Chondrocyte (in vitro differentiated cells): ENCODE measurements at regions not wholly inside any gene's neighbourhood (a gene's known extent, or its start where the extent isn't known, plus 50 kb on each side); places are given as distances from the start of the nearest gene placed in this dataset.

Experiments
- DNase-seq: peaks from one replicate; pipeline ENCODE4 v3.0.0; 2021; ENCODE audit warnings: mixed read lengths, low spot score
- H3K27ac Mint-ChIP-seq: one replicate; pipeline ENCODE4 v1.8.0; 2021; ENCODE audit warnings: mild to moderate bottlenecking, moderate library complexity, mixed read lengths; ENCODE audit not compliant: unreplicated experiment
- H3K27me3 Mint-ChIP-seq: 2 replicates; pipeline ENCODE4 v1.8.0; 2021; ENCODE audit warnings: low read depth, mixed read lengths
- H3K36me3 Mint-ChIP-seq: 2 replicates; pipeline ENCODE4 v1.8.0; 2021; ENCODE audit warnings: low read depth, mixed read lengths
- H3K4me1 Mint-ChIP-seq: 2 replicates; pipeline ENCODE4 v1.8.0; 2021; ENCODE audit warnings: low read depth, mild to moderate bottlenecking, mixed read lengths
- H3K4me3 Mint-ChIP-seq: one replicate; pipeline ENCODE4 v1.8.0; 2021; ENCODE audit warnings: mild to moderate bottlenecking, moderate library complexity, mixed read lengths; ENCODE audit not compliant: unreplicated experiment
- H3K9me3 Mint-ChIP-seq: 2 replicates; pipeline ENCODE4 v1.8.0; 2021; ENCODE audit warnings: low read depth, mixed read lengths
- CTCF ChIP-seq: fragments of 200-600 bp; sonication (generic); IDR thresholded peaks from 2 replicates; pipeline ENCODE4 v1.5.0; 2021; ENCODE audit warnings: antibody characterized with exemption, mild to moderate bottlenecking, moderate library complexity

DNA sequence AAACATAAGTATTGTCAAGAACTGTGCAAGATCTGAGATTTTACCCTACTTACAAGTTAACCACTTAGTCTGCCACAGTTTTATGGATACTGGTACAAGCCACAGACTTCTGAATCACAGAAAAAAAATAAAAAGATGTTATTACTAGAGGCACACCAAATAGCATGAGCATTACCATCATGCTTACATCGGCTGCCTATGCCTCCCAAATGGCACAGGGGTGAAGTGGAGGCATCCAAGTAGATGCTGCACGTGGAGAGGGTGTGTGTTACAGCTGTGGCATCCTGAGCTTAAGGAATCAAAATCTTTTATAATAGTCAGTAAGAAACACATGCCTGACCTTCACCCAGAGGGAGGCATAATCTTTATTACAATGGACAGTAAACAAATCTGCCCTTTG, 207.8 kb downstream of the TFEC start:
- H3K27ac Mint-ChIP-seq, result no peak overlapping the region
- no peaks in the 10 kb centered on the region for H3K27me3 Mint-ChIP-seq
- H3K36me3 Mint-ChIP-seq, result no peaks in the 10 kb centered on the region
- peaks cover 2% of the 10 kb centered on the region for H3K9me3 Mint-ChIP-seq
- peaks cover 16% of the 10 kb centered on the region for H3K4me1 Mint-ChIP-seq
- no peak overlapping the region for H3K4me3 Mint-ChIP-seq
- DNase-seq, result no peak
- no peak for TF ChIP-seq CTCF

- no peak overlapping the region for H3K4me3 Mint-ChIP-seq
- DNase-seq, result no peak
- TF ChIP-seq CTCF, result no peak
- H3K27ac Mint-ChIP-seq, result peak overlapping the region; percentile 24
- no peaks in the 10 kb centered on the region for H3K27me3 Mint-ChIP-seq
- H3K4me1 Mint-ChIP-seq, result peaks cover 16% of the 10 kb centered on the region
- peaks cover 2% of the 10 kb centered on the region for H3K9me3 Mint-ChIP-seq
- no peaks in the 10 kb centered on the region for H3K36me3 Mint-ChIP-seq
Measured at GRCh38 chr7:115822380-115822779, 208.2 kb downstream of the TFEC start.

DNA sequence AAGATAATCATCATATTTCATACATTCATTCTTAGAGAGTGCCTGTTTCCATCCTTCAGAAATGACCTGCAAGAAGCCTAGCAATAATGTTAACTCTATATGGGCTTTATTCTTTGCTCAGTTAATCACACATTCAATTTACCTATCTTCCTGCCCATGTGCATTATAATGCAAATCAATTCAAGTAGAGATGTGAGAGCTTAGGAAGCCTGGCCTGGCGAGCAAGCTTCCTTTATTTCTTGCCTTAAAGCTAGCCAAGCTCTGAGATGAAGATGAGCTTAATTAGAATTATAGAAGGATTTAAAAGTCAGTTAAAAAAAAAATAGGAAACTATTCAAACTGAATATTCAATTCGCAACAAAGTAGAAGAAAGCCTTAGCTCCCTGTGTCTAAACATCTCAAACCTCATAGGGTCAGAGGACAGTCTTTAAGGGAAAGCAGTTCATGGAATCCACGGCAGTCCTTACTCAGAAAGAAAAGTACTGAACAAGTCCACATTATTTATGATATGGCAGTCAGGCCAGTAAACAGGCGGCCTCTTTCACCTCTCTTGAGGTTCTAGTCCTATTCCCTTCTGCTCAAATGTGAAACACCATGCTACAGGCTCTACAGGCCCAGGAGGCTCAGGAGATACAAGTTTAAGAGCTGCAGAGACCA, 214.1 kb downstream of the TFEC start:
- peaks cover 6% of the 10 kb centered on the region for H3K27me3 Mint-ChIP-seq
- TF ChIP-seq CTCF, result no peak
- peaks cover 4% of the 10 kb centered on the region for H3K4me1 Mint-ChIP-seq
- H3K4me3 Mint-ChIP-seq, result no peak overlapping the region
- H3K9me3 Mint-ChIP-seq, result no peaks in the 10 kb centered on the region
- H3K27ac Mint-ChIP-seq, result no peak overlapping the region
- H3K36me3 Mint-ChIP-seq, result no peaks in the 10 kb centered on the region
- no peak for DNase-seq

DNA sequence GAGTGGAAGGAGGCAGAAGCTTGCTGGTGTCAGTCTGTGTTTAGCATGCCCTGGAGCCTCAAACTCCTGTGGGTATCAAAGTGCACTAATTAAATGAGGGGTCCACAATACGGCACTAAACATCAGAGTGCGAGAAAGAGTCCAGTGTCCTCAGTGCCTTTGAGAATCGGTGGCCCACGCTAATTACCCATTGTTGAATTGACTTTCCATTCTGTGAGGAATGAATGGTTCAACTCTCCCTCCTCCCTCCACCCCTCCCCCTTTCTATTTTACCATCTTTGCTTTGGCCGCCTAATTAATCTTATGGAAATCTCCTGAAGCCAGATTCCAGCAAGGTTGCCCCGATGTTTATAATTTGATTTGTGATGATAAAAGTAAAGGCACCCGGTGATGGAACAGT, 217.8 kb downstream of the TFEC start:
- no peaks in the 10 kb centered on the region for H3K9me3 Mint-ChIP-seq
- H3K4me1 Mint-ChIP-seq, result no peaks in the 10 kb centered on the region
- no peaks in the 10 kb centered on the region for H3K36me3 Mint-ChIP-seq
- H3K4me3 Mint-ChIP-seq, result no peak overlapping the region
- DNase-seq, result no peak
- no peak for TF ChIP-seq CTCF
- peaks cover 7% of the 10 kb centered on the region for H3K27me3 Mint-ChIP-seq
- no peak overlapping the region for H3K27ac Mint-ChIP-seq

- peaks cover 2% of the 10 kb centered on the region for H3K27me3 Mint-ChIP-seq
- H3K9me3 Mint-ChIP-seq, result no peaks in the 10 kb centered on the region
- H3K27ac Mint-ChIP-seq, result no peak overlapping the region
- DNase-seq, result no peak
- no peaks in the 10 kb centered on the region for H3K36me3 Mint-ChIP-seq
- H3K4me1 Mint-ChIP-seq, result peaks cover 14% of the 10 kb centered on the region
- no peak for TF ChIP-seq CTCF
- H3K4me3 Mint-ChIP-seq, result no peak overlapping the region
Measured at GRCh38 chr7:115805458-115805857, 225.1 kb downstream of the TFEC start.
